ENCODE measurements at regions not wholly inside any gene's neighbourhood (a gene's known extent, or its start where the extent isn't known, plus 50 kb on each side); places are given as distances from the start of the nearest gene placed in this dataset.

GRCh38 chr18:44411262-44411905, 269.3 kb upstream of the SETBP1 start:
- no peak for TF ChIP-seq CTCF (IDR thresholded peaks at IDR 0.05)
- no peak for TF ChIP-seq ZNF121 (CRISPR knock-in tag; IDR thresholded peaks at IDR 0.05)
- no peak for TF ChIP-seq PRDM15 (CRISPR knock-in tag; IDR thresholded peaks at IDR 0.05)
- TF ChIP-seq ATF2 (CRISPR knock-in tag; IDR thresholded peaks at IDR 0.05; ENCODE audit: borderline replicate concordance, low read depth) = no peak
- TF ChIP-seq RORB (CRISPR knock-in tag; IDR thresholded peaks at IDR 0.05) = no peak
- no peak for TF ChIP-seq MLX (CRISPR knock-in tag; IDR thresholded peaks at IDR 0.05)
- TF ChIP-seq MAX (CRISPR knock-in tag; IDR thresholded peaks at IDR 0.05) = no peak
- no peak for TF ChIP-seq ARID4B (CRISPR knock-in tag; IDR thresholded peaks at IDR 0.05; ENCODE audit: borderline replicate concordance)
- no peak for TF ChIP-seq TEAD1 (CRISPR knock-in tag; IDR thresholded peaks at IDR 0.05)
- TF ChIP-seq NFE2L1 (CRISPR knock-in tag; IDR thresholded peaks at IDR 0.05) = no peak
- no peak for TF ChIP-seq CREM (CRISPR knock-in tag; IDR thresholded peaks at IDR 0.05)
